SK-N-MC (cell line): ENCODE measurements at regions not wholly inside any gene's neighbourhood (a gene's known extent, or its start where the extent isn't known, plus 50 kb on each side); places are given as distances from the start of the nearest gene placed in this dataset.

Experiments
- EZH2 ChIP-seq: fragments of 200-600 bp; sonication (generic); IDR thresholded peaks from one replicate; pipeline ENCODE4 v1.6.1; 2017; ENCODE audit warnings: antibody characterized with exemption
- FOXP2 ChIP-seq: optimal IDR thresholded peaks from 2 replicates; pipeline ENCODE3; 2011; ENCODE audit warnings: mild to moderate bottlenecking, moderate library complexity; ENCODE audit not compliant: insufficient read depth; ENCODE audit errors: extremely low read length, control extremely low read depth
- POLR2AphosphoS5 ChIP-seq: IDR thresholded peaks from 2 replicates; pipeline ENCODE4 v1.6.1; 2012; ENCODE audit warnings: mild to moderate bottlenecking, low read depth, low read length, borderline replicate concordance

DNA sequence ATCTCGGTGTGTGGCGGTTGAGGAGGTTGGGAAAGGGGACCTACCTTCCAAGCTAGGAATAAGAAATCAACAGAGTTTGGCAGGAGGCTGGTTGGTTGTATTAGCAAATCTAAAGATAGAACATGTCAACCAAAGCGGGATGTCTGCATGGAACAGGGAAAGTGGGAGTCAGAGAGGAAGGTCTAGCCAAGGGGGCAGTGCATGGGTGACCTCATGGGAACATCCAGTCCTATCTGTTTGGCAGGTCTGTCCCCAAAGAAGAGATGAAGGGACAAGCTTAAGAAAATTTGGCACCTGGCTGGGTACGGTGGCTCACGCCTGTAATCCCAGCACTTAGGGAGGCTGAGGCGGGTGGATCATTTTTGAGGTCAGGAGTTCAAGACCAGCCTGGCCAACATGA lies 118.7 kb upstream of the TSC22D1 start:
- TF ChIP-seq POLR2AphosphoS5 (no peak), EZH2 (no peak), FOXP2 (no peak)
